GM12878 (cell line): ENCODE measurements at regions not wholly inside any gene's neighbourhood (a gene's known extent, or its start where the extent isn't known, plus 50 kb on each side); places are given as distances from the start of the nearest gene placed in this dataset.

Source experiments
- ATAC-seq: fragments of 200-7000 bp; cut with Tn5 transposase; 3 replicates; pipeline ENCODE4 v1.9.1; 2020; ENCODE audit warnings: mild to moderate bottlenecking, moderate library complexity
- BruUV-seq: library from RNA; stranded (reverse); fragments of 400-500 nt; replicated peaks from 2 replicates; lab custom pipeline; 2021; lab: Mats Ljungman, UMichigan
- CTCF ChIA-PET: fragments of 300-600 bp; sonication (Branson Sonifier 250); formaldehyde crosslinking; extraction: SDS; loops from one replicate; lab custom pipeline; 2021; ENCODE audit warnings: inconsistent platforms; lab: Yijun Ruan, JAX
- POLR2A ChIA-PET: fragments of 350-600 bp; formaldehyde crosslinking; extraction: SDS; loops from one replicate; lab custom pipeline; 2021; ENCODE audit warnings: inconsistent platforms; lab: Charles Lee
- RAD21 ChIA-PET: fragments of 300-600 bp; sonication (Branson Sonifier 250); formaldehyde crosslinking; loops from one replicate; lab custom pipeline; 2023; ENCODE audit warnings: antibody characterized with exemption; ENCODE audit not compliant: unreplicated experiment; lab: Charles Lee
- SMC1A ChIA-PET: fragments of 300-600 bp; sonication (Branson Sonifier 250); formaldehyde crosslinking; loops from one replicate; lab custom pipeline; 2023; ENCODE audit not compliant: unreplicated experiment, uncharacterized antibody; lab: Charles Lee
- DNase-seq: peaks from one replicate; pipeline ENCODE4 v3.0.0-alpha.2; 2011; ENCODE audit warnings: low read depth, low spot score
- FAIRE-seq: peaks from 3 replicates; lab custom pipeline; 2011; peaks lifted over from hg19 to GRCh38; lab: Jason Lieb, UNC
- H2AFZ ChIP-seq: 2 replicates; pipeline ENCODE4 v1.6.0; 2011; ENCODE audit warnings: low read depth, low read length, control low read depth; ENCODE audit not compliant: control insufficient read depth
- H3K27ac ChIP-seq: 2 replicates; pipeline ENCODE4 v1.5.1; 2011; ENCODE audit warnings: control low read depth; ENCODE audit not compliant: control insufficient read depth, insufficient read depth
- H3K27me3 ChIP-seq, 2 experiments: replicated peaks in 1 of 2; 2 replicates each; pipeline versions ENCODE4 v1.6.0 to v1.6.1; 2011; ENCODE audit warnings: low read length in 1 of 2; ENCODE audit not compliant: control insufficient read depth in 2 of 2, insufficient read depth in 2 of 2
- H3K36me3 ChIP-seq, 2 experiments: 2 replicates each; pipeline ENCODE4 v1.5.1; 2011; ENCODE audit warnings: low read length in 1 of 2; ENCODE audit not compliant: control insufficient read depth in 2 of 2, insufficient read depth in 2 of 2
- H3K4me1 ChIP-seq: 2 replicates; pipeline ENCODE4 v1.6.1; 2011; ENCODE audit warnings: mild to moderate bottlenecking, low read length, moderate library complexity, mixed read lengths; ENCODE audit not compliant: control insufficient read depth, insufficient read depth
- H3K4me2 ChIP-seq: 2 replicates; pipeline ENCODE4 v1.6.0; 2011; ENCODE audit warnings: control low read depth; ENCODE audit not compliant: control insufficient read depth, insufficient read depth
- H3K4me3 ChIP-seq: fragments of 200-600 bp; sonication (generic); 2 replicates; pipeline ENCODE4 v1.5.1; 2016
- H3K79me2 ChIP-seq: 2 replicates; pipeline ENCODE4 v1.6.0; 2011; ENCODE audit warnings: low read length; ENCODE audit not compliant: control insufficient read depth, insufficient read depth
- H3K9ac ChIP-seq: 2 replicates; pipeline ENCODE4 v1.8.0; 2011; ENCODE audit warnings: low read length, control low read depth, mixed read lengths; ENCODE audit not compliant: control insufficient read depth, insufficient read depth
- H3K9me3 ChIP-seq: replicated peaks from 3 replicates; pipeline ENCODE4 v1.5.1; 2011; ENCODE audit warnings: mild to moderate bottlenecking, low read length; ENCODE audit not compliant: control insufficient read depth, insufficient read depth
- H4K20me1 ChIP-seq: 2 replicates; pipeline ENCODE4 v1.6.0; 2011; ENCODE audit not compliant: control insufficient read depth, insufficient read depth
- EZH2 ChIP-seq: IDR thresholded peaks from 2 replicates; pipeline ENCODE4 v1.6.1; 2012; ENCODE audit warnings: low read depth, mild to moderate bottlenecking, control low read depth, inconsistent platforms, low read length, borderline replicate concordance; ENCODE audit not compliant: control insufficient read depth
- HCFC1 ChIP-seq: fragments of 150-350 bp; IDR thresholded peaks from 2 replicates; pipeline ENCODE4 v1.6.1; 2014; ENCODE audit warnings: low read length
- HDAC2 ChIP-seq: fragments of 200-600 bp; sonication (generic); IDR thresholded peaks from 2 replicates; pipeline ENCODE4 v1.6.1; 2017
- IRF4 ChIP-seq: IDR thresholded peaks from 2 replicates; pipeline ENCODE4 v1.6.1; 2011; ENCODE audit warnings: low read depth, low read length
- JUNB ChIP-seq: IDR thresholded peaks from 2 replicates; pipeline ENCODE4 v1.6.1; 2016; ENCODE audit warnings: antibody characterized with exemption, mild to moderate bottlenecking
- NR2F1 ChIP-seq: fragments of 450-650 bp; conservative IDR thresholded peaks from 2 replicates; pipeline ENCODE4 v1.6.1; 2017; ENCODE audit warnings: mild to moderate bottlenecking
- PAX5 ChIP-seq: IDR thresholded peaks from 2 replicates; pipeline ENCODE4 v1.6.1; 2011; ENCODE audit warnings: low read depth, low read length, borderline replicate concordance
- POU2F2 ChIP-seq: IDR thresholded peaks from 3 replicates; pipeline ENCODE4 v1.6.1; 2011; ENCODE audit warnings: low read depth, mild to moderate bottlenecking, low read length, borderline replicate concordance
- SMARCA5 ChIP-seq: fragments of 450-650 bp; IDR thresholded peaks from 2 replicates; pipeline ENCODE4 v1.6.1; 2017; ENCODE audit warnings: mild to moderate bottlenecking
- TCF12 ChIP-seq: IDR thresholded peaks from 2 replicates; pipeline ENCODE4 v1.6.1; 2011; ENCODE audit warnings: low read depth, mild to moderate bottlenecking, low read length
- TCF3 ChIP-seq: IDR thresholded peaks from 2 replicates; pipeline ENCODE4 v1.6.1; 2012; ENCODE audit warnings: low read depth, mild to moderate bottlenecking, low read length, borderline replicate concordance; ENCODE audit not compliant: insufficient read depth
- WRNIP1 ChIP-seq: IDR thresholded peaks from 2 replicates; pipeline ENCODE4 v1.6.1; 2011; ENCODE audit warnings: low read depth, low read length, improper control_type of control experiment, borderline replicate concordance
- YBX1 ChIP-seq: fragments of 450-650 bp; IDR thresholded peaks from 2 replicates; pipeline ENCODE4 v1.6.1; 2016; ENCODE audit warnings: antibody characterized with exemption
- YY1 ChIP-seq: IDR thresholded peaks from 2 replicates; pipeline ENCODE4 v1.6.1; 2011; ENCODE audit warnings: low read depth, mild to moderate bottlenecking, low read length
- ZBED1 ChIP-seq: IDR thresholded peaks from 2 replicates; pipeline ENCODE4 v1.6.1; 2016; ENCODE audit warnings: borderline replicate concordance
- ZNF207 ChIP-seq: fragments of 450-650 bp; IDR thresholded peaks from 2 replicates; pipeline ENCODE4 v1.6.1; 2014; ENCODE audit warnings: antibody characterized with exemption, mild to moderate bottlenecking, borderline replicate concordance
- ZNF217 ChIP-seq: fragments of 450-650 bp; IDR thresholded peaks from 2 replicates; pipeline ENCODE4 v1.6.1; 2017; ENCODE audit warnings: antibody characterized with exemption, mild to moderate bottlenecking
- ZNF274 ChIP-seq: IDR thresholded peaks from one replicate; pipeline ENCODE4 v1.8.0; 2011; ENCODE audit not compliant: insufficient read length, insufficient read depth
- ZNF384 ChIP-seq: IDR thresholded peaks from 2 replicates; pipeline ENCODE4 v1.6.1; 2012; ENCODE audit warnings: low read depth, mild to moderate bottlenecking, low read length, improper control_type of control experiment, borderline replicate concordance
- WGBS: methylation state at CpG from one replicate; pipeline ENCODE4 v1.1.6; 2016; ENCODE audit warnings: low lambda C conversion rate; ENCODE audit not compliant: insufficient replicate concordance, insufficient coverage; ENCODE audit errors: missing lambda C conversion rate; 5-methylcytosine and 5-hydroxymethylcytosine counted together
- in situ Hi-C: fragments of 300-500 bp; cut with MboI; formaldehyde crosslinking; loops from 9 replicates; pipeline ENCODE4 v1.14.3; 2018; ENCODE audit warnings: mixed read lengths
- intact Hi-C: fragments of 100-400 bp; cut with micrococcal nuclease; formaldehyde crosslinking; loops from one replicate; pipeline ENCODE4 v1.14.2; 2022; ENCODE audit not compliant: unreplicated experiment
- TF ChIP-seq, protein P1 (sequence below): fragments of 450-650 bp; IDR thresholded peaks from 2 replicates; pipeline ENCODE4 v1.6.1; 2014; ENCODE audit warnings: mild to moderate bottlenecking

- H3K79me2 ChIP-seq: no peaks in the 10 kb centered on the region
- H3K9me3 ChIP-seq: no peaks in the 10 kb centered on the region
- ATAC-seq: no peak
- ChIA-PET POLR2A (no interaction called here), CTCF (no interaction called here), SMC1A (no interaction called here), RAD21 (no interaction called here)
- no peak for DNase-seq
- H2AFZ ChIP-seq: no peak overlapping the region
- 48% methylated on average over 11 of the region's 11 CpGs for WGBS
- no peak overlapping the region for H3K4me2 ChIP-seq
- H3K4me1 ChIP-seq: no peaks in the 10 kb centered on the region
- no peak overlapping the region for H3K27ac ChIP-seq
- H3K36me3 ChIP-seq: no peaks in the 10 kb centered on the region
- no peaks in the 10 kb centered on the region; a peak in 1 of 4 replicates for H3K27me3 ChIP-seq
- no peaks in the 10 kb centered on the region for H4K20me1 ChIP-seq
- no peak overlapping the region for H3K9ac ChIP-seq
- no peak for FAIRE-seq
- no TSS peak for BruUV-seq
- TF ChIP-seq ZBED1: no peak
- TF ChIP-seq IRF4: no peak
- TF ChIP-seq PAX5: no peak
- no peak for TF ChIP-seq NR2F1
- TF ChIP-seq YBX1: no peak
- no peak for TF ChIP-seq POU2F2
- no peak for TF ChIP-seq YY1
- TF ChIP-seq, protein P1, sequence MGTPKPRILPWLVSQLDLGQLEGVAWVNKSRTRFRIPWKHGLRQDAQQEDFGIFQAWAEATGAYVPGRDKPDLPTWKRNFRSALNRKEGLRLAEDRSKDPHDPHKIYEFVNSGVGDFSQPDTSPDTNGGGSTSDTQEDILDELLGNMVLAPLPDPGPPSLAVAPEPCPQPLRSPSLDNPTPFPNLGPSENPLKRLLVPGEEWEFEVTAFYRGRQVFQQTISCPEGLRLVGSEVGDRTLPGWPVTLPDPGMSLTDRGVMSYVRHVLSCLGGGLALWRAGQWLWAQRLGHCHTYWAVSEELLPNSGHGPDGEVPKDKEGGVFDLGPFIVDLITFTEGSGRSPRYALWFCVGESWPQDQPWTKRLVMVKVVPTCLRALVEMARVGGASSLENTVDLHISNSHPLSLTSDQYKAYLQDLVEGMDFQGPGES: no peak
- no peak for TF ChIP-seq ZNF384
- no peak for TF ChIP-seq SMARCA5
- no peak for TF ChIP-seq ZNF217
- TF ChIP-seq EZH2: no peak
- TF ChIP-seq HDAC2: no peak
- TF ChIP-seq ZNF207: no peak
- TF ChIP-seq TCF12: no peak
- no peak for TF ChIP-seq JUNB
- TF ChIP-seq ZNF274: no peak
- no peak for TF ChIP-seq WRNIP1
- TF ChIP-seq HCFC1: no peak
- TF ChIP-seq TCF3: no peak
- in situ Hi-C loops: no loop called here
- intact Hi-C loops: no loop called here
- H3K4me3 ChIP-seq: no peak overlapping the region
Measured at GRCh38 chr15:101580431-101580830, 71.8 kb downstream of the TM2D3 start.
